ENCODE measurements at regions not wholly inside any gene's neighbourhood (a gene's known extent, or its start where the extent isn't known, plus 50 kb on each side); places are given as distances from the start of the nearest gene placed in this dataset.
"Not testable (repeated sequence)": the region's sequence is repeated elsewhere in the genome, so short reads cannot be mapped to it uniquely, and the experiment has no call there.

DNA sequence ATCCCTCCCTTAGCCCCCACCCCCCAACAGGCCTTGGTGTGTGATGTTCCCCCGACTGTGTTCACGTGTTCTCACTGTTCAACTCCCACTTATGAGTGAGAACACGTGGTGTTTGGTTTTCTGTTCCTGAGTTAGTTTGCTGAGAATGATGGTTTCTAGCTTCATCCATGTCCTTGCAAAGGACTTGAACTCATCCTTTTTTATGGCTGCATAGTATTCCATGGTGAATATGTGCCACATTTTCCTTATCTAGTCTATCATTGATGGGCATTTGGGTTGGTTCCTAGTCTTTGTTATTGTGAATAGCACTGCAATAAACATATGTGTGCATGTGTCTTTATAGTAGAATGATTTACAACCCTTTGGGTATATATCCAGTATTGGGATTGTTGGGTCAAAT is 330.4 kb downstream of the OMA1 start:
- TF ChIP-seq, protein P1, sequence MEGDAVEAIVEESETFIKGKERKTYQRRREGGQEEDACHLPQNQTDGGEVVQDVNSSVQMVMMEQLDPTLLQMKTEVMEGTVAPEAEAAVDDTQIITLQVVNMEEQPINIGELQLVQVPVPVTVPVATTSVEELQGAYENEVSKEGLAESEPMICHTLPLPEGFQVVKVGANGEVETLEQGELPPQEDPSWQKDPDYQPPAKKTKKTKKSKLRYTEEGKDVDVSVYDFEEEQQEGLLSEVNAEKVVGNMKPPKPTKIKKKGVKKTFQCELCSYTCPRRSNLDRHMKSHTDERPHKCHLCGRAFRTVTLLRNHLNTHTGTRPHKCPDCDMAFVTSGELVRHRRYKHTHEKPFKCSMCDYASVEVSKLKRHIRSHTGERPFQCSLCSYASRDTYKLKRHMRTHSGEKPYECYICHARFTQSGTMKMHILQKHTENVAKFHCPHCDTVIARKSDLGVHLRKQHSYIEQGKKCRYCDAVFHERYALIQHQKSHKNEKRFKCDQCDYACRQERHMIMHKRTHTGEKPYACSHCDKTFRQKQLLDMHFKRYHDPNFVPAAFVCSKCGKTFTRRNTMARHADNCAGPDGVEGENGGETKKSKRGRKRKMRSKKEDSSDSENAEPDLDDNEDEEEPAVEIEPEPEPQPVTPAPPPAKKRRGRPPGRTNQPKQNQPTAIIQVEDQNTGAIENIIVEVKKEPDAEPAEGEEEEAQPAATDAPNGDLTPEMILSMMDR (IDR thresholded peaks at IDR 0.05; ENCODE audit: poor library complexity): not testable (repeated sequence)
- TF ChIP-seq EZH2 (IDR thresholded peaks at IDR 0.05; ENCODE audit: borderline replicate concordance): not testable (repeated sequence)
